K562 (cell line): ENCODE measurements at regions not wholly inside any gene's neighbourhood (a gene's known extent, or its start where the extent isn't known, plus 50 kb on each side); places are given as distances from the start of the nearest gene placed in this dataset.

Source experiments
- ARID3A ChIP-seq: IDR thresholded peaks from 2 replicates; pipeline ENCODE4 v1.6.1; 2012; ENCODE audit warnings: low read depth, low read length, improper control_type of control experiment, borderline replicate concordance
- CBX5 ChIP-seq: IDR thresholded peaks from 2 replicates; pipeline ENCODE4 v1.6.1; 2014; ENCODE audit warnings: low read depth, borderline replicate concordance
- CREB3 ChIP-seq: fragments of 450-650 bp; conservative IDR thresholded peaks from 2 replicates; pipeline ENCODE4 v1.6.1; 2016; ENCODE audit warnings: missing genetic modification characterization, low read depth, mild to moderate bottlenecking, missing compliant biosample characterization, moderate library complexity
- DEAF1 ChIP-seq: fragments of 450-650 bp; formaldehyde crosslinking; IDR thresholded peaks from 2 replicates; pipeline ENCODE4 v1.4.0; 2020; ENCODE audit warnings: mild to moderate bottlenecking, moderate library complexity
- MTA1 ChIP-seq: fragments of 450-650 bp; IDR thresholded peaks from 2 replicates; pipeline ENCODE4 v1.6.1; 2017; ENCODE audit warnings: borderline replicate concordance
- PHTF2 ChIP-seq: fragments of 250-450 bp; sonication (Bioruptor Pico); IDR thresholded peaks from 2 replicates; pipeline ENCODE4 v1.5.0; 2021; ENCODE audit warnings: mild to moderate bottlenecking
- STAT5B ChIP-seq: fragments of 250-450 bp; sonication (Bioruptor Pico); IDR thresholded peaks from 2 replicates; pipeline ENCODE4 v1.8.0; 2021; ENCODE audit warnings: mild to moderate bottlenecking, inconsistent platforms
- XRCC4 ChIP-seq: IDR thresholded peaks from one replicate; pipeline ENCODE4 v1.6.1; 2011; ENCODE audit not compliant: insufficient read depth, insufficient read length; ENCODE audit errors: extremely low read depth
- ZNF778 ChIP-seq: fragments of 450-650 bp; formaldehyde crosslinking; IDR thresholded peaks from 2 replicates; pipeline ENCODE4 v1.4.0; 2020; ENCODE audit warnings: mild to moderate bottlenecking, moderate library complexity
- TF ChIP-seq, protein P1 (sequence below): sonication (generic); formaldehyde crosslinking; IDR thresholded peaks from 2 replicates; pipeline ENCODE4 v1.8.0; 2022; ENCODE audit warnings: mild to moderate bottlenecking, missing genetic modification reagents
- TF ChIP-seq, protein P2 (sequence below): sonication (generic); formaldehyde crosslinking; IDR thresholded peaks from 2 replicates; pipeline ENCODE4 v1.8.1; 2023; ENCODE audit warnings: mild to moderate bottlenecking, missing genetic modification reagents

DNA sequence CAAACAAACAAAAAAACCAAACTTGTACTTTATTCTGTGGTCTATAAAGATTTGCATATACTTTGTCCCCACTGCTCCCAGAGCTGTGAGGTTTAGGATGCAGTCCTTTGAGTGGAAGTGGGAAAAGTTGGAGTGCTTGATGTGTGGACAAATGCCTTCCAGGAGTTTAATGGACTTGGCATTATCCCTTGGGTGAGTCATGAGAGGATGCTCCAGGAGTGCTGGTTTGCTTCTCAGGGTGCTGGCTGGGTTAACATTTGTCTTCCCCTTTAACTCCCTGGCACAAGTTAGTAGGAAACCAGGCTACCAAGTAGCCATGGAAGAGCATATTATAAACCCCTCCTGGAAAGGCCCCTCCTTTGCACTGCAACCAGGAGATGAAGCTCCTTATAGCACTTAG lies 417.4 kb upstream of the RIOK2 start (continued):
- TF ChIP-seq ARID3A, result no peak
- no peak for TF ChIP-seq MTA1
- TF ChIP-seq, protein P1, sequence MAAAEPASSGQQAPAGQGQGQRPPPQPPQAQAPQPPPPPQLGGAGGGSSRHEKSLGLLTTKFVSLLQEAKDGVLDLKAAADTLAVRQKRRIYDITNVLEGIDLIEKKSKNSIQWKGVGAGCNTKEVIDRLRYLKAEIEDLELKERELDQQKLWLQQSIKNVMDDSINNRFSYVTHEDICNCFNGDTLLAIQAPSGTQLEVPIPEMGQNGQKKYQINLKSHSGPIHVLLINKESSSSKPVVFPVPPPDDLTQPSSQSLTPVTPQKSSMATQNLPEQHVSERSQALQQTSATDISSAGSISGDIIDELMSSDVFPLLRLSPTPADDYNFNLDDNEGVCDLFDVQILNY (CRISPR knock-in tag), result no peak
- TF ChIP-seq STAT5B (CRISPR knock-in tag), result no peak
- TF ChIP-seq XRCC4, result no peak
- no peak for TF ChIP-seq DEAF1 (CRISPR knock-in tag)
- TF ChIP-seq ZNF778 (CRISPR knock-in tag), result no peak
- no peak for TF ChIP-seq PHTF2 (CRISPR knock-in tag)
- no peak for TF ChIP-seq CREB3 (tag)
- TF ChIP-seq CBX5, result no peak
- TF ChIP-seq, protein P2, sequence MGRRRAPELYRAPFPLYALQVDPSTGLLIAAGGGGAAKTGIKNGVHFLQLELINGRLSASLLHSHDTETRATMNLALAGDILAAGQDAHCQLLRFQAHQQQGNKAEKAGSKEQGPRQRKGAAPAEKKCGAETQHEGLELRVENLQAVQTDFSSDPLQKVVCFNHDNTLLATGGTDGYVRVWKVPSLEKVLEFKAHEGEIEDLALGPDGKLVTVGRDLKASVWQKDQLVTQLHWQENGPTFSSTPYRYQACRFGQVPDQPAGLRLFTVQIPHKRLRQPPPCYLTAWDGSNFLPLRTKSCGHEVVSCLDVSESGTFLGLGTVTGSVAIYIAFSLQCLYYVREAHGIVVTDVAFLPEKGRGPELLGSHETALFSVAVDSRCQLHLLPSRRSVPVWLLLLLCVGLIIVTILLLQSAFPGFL (CRISPR knock-in tag), result no peak
